Lower leg skin (tissue), 3 donors: ENCODE measurements at regions not wholly inside any gene's neighbourhood (a gene's known extent, or its start where the extent isn't known, plus 50 kb on each side); places are given as distances from the start of the nearest gene placed in this dataset.

Source experiments
- POLR2A ChIP-seq, 2 donors: fragments of 450-650 bp; IDR thresholded peaks; one replicate each; pipeline ENCODE4 v1.6.1; 2016 to 2017; ENCODE audit warnings: antibody characterized with exemption in 2 of 2, mild to moderate bottlenecking in 1 of 2, moderate library complexity in 1 of 2
- TF ChIP-seq, protein P1 (sequence below), 3 donors: fragments of 450-650 bp; IDR thresholded peaks; one replicate each; pipeline ENCODE4 v1.5.1; 2016; ENCODE audit warnings: antibody characterized with exemption in 3 of 3, mild to moderate bottlenecking in 3 of 3, moderate library complexity in 2 of 3

DNA sequence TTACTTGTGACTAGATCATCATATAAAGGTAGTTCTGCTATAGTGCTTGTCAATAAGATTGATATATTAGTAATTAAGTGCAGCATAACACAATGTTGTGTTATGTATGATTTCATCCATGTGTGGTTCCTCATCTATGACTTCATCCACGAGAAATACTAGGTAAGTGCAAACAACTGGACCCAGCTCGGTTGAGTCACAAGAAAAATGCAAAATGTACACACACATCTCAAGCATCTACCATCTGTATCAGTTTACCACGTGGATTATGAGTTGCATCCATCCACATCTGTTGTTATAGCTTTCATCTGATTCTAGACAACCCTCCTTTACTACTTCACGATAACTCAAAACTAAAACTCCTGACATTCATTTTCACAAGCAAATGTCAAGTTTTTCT is 517.0 kb upstream of the CITED2 start:
- TF ChIP-seq, protein P1, sequence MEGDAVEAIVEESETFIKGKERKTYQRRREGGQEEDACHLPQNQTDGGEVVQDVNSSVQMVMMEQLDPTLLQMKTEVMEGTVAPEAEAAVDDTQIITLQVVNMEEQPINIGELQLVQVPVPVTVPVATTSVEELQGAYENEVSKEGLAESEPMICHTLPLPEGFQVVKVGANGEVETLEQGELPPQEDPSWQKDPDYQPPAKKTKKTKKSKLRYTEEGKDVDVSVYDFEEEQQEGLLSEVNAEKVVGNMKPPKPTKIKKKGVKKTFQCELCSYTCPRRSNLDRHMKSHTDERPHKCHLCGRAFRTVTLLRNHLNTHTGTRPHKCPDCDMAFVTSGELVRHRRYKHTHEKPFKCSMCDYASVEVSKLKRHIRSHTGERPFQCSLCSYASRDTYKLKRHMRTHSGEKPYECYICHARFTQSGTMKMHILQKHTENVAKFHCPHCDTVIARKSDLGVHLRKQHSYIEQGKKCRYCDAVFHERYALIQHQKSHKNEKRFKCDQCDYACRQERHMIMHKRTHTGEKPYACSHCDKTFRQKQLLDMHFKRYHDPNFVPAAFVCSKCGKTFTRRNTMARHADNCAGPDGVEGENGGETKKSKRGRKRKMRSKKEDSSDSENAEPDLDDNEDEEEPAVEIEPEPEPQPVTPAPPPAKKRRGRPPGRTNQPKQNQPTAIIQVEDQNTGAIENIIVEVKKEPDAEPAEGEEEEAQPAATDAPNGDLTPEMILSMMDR (IDR thresholded peaks at IDR 0.05): no peak
- no peak for TF ChIP-seq POLR2A (IDR thresholded peaks at IDR 0.05)
